ENCODE measurements at regions not wholly inside any gene's neighbourhood (a gene's known extent, or its start where the extent isn't known, plus 50 kb on each side); places are given as distances from the start of the nearest gene placed in this dataset.

- no peak overlapping the region for H3K27ac ChIP-seq
- no peak for TF ChIP-seq CTCF (conservative IDR thresholded peaks at IDR 0.05)
Observed at GRCh38 chr2:226514895-226515294, 284.7 kb downstream of the IRS1 start.

- no peak overlapping the region for H3K27ac ChIP-seq
- no peak for TF ChIP-seq CTCF (conservative IDR thresholded peaks at IDR 0.05)
Observed at GRCh38 chr2:226511311-226511710, 288.3 kb downstream of the IRS1 start.

- TF ChIP-seq CTCF (conservative IDR thresholded peaks at IDR 0.05) = no peak
- no peak overlapping the region for H3K27ac ChIP-seq
Observed at GRCh38 chr2:226508683-226509082, 290.9 kb downstream of the IRS1 start.

- H3K27ac ChIP-seq = no peak overlapping the region
- TF ChIP-seq CTCF (conservative IDR thresholded peaks at IDR 0.05) = no peak
Observed at GRCh38 chr2:226508005-226508404, 291.6 kb downstream of the IRS1 start.

- no peak overlapping the region for H3K27ac ChIP-seq
- TF ChIP-seq CTCF (conservative IDR thresholded peaks at IDR 0.05) = no peak
Observed at GRCh38 chr2:226497146-226497909, 302.3 kb downstream of the IRS1 start.

GRCh38 chr2:226496273-226496550 is 303.4 kb downstream of the IRS1 start:
- TF ChIP-seq CTCF (conservative IDR thresholded peaks at IDR 0.05) = no peak
- H3K27ac ChIP-seq = no peak overlapping the region

GRCh38 chr2:226495466-226496272 is 304.0 kb downstream of the IRS1 start:
- H3K27ac ChIP-seq = no peak overlapping the region
- no peak for TF ChIP-seq CTCF (conservative IDR thresholded peaks at IDR 0.05)

All from VCaP (cell line).